GM21526 (cell line): ENCODE measurements at regions not wholly inside any gene's neighbourhood (a gene's known extent, or its start where the extent isn't known, plus 50 kb on each side); places are given as distances from the start of the nearest gene placed in this dataset.

Experiments used
- ATAC-seq: cut with Tn5 transposase; IDR thresholded peaks from one replicate; pipeline ENCODE4 v1.9.1; 2021; ENCODE audit warnings: moderate library complexity; ENCODE audit not compliant: unreplicated experiment, low FRiP score

DNA sequence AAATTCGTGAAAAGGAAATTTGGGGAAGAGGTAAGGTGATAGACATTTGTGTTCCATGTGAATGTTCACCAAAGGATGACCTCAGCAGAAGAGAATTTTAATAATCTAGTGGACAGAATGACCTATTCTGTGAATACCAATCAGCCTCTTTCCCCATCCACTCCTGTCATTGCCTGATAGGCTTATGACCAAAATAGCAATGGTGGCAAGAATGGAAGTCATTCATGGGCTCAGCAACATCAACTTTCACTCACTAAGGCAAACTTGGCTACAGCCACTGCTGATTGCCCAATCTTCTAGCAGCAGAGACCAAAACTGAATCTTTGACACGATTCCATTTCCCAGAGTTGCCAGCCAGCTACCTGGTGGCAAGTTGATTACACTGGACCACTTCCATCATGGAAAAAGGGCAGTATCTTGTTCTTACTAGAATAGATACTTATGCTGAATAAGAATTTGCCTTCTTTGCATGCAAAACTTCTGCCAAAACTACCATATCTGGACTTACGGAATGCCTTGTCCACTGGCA lies 348.7 kb upstream of the PBX1 start:
- no peak for ATAC-seq

DNA sequence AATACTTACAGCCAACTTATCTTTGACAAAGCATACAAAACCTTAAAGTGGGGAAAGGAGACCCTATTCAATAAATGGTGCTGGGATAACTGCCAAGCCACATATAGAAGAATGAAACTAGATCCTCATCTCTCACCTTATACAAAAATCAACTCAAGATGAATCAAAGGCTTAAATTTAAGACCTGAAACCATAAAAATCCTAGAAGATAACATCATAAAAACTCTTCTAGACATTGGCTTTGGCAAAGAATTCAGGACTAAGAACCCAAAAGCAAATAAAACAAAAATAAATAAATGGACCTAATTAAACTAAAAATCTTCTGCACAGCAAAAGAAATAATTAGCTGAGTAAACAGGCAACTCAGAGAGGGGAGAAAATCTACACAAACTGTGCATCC lies 335.6 kb upstream of the PBX1 start:
- ATAC-seq: no peak

DNA sequence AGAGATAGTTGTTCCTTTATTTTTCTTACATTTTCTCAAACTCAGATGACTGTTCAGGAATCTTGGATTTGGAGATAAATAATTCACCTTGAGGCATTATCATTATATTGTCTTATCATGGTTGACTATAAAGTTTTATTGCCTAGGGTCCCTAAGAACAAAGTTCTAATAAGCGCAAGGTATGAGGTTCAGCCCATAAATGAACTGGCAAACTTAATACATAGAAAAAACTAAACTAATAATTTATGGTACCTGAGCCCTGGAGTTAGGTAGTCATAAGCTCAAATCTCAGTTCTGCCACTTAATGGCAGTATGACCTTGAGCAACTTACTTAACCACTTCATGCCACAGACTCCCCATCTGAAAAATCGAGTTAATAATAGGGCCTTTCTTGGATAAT lies 334.0 kb upstream of the PBX1 start:
- no peak for ATAC-seq

DNA sequence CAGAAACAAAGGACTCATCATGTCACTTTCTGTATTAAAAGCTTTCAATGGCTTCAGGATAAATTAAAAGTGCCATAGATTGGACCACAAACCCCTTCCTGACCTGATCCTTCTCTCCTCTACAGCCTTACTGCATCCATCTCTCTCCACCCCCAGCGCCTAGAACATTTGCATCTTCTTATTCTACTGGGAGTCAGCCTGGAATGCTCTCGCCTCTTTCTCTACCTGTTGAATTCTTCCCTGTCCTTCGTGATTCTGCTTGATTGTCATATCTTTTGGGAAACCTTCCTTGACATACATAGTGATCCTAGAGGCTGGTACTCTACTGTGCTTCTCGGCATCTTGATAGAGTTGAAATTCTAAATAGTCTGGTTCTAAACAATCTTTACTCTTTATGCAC lies 332.0 kb upstream of the PBX1 start:
- ATAC-seq: no peak

DNA sequence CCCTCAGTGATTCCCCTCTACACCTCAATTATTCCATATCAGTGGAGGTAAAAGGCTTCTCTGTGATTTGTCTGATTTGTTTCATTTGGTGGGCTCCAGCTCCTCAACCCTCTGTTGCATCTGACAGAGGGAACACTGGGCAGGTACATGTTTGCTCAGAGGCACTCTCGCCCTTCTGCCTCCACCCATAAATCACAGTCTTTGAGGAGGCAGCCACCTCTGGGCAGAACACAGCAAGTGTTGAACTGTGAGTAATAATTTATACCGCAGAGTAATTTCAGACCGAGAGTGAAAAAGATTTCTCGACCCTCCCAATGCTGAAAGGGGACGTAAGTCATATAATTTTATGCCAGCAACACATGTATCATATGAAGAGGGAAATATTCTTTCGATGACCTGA lies 330.1 kb upstream of the PBX1 start:
- no peak for ATAC-seq

DNA sequence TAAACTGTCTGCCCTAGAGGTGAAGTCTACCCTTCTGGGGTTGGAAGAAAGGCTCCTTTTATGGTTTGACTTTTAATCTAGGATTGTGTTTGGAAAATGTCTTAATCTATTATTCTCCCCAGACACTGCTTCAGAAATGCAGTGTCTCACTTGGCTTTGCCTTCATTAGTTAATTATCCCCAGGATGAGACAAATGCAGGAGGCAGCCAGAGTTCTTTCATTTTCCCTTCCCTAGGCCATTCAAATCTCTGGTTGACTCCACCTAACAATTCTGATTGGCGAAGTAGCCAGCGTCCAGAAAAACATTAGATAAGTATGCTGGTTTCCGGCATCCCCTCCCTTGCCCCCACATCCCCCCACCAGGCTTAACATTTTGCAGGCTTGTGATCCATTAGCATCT lies 325.8 kb upstream of the PBX1 start:
- no peak for ATAC-seq

DNA sequence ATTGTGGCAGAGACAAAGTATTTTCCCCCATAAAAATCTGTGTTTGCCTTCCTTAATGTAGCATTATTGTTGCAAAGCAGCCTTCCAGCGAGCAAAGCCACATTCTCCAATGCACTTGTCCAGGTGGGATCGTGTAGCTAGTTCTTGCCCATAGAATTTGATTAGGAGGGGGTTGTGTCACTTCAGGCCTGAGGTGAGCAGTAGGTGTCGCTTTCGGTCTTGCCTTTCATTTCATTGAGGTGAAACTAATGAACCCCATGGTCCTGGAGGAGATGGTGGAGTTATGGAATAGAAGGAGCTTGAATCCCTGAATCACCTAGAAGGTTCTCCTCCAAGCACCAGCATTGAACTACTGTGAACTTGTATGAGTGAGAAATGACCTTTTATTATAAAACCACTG lies 318.9 kb upstream of the PBX1 start:
- no peak for ATAC-seq

DNA sequence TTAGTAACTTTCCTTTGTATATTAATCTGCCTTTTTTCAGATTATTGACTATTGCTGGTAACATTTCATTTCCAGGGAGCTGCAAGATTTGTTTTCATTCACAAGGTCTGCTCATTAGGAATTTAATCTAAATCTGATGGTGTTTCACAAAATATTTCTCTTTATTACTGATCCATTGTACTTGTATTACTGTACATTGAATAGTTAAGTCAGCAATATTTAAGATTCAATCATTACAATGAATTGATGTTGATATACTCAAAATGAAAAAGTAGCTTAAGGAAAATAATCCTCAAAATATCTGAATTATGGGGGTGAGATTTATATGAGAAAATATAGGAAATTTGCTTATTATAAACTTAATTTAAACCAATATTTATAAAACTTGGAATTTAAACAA lies 308.6 kb upstream of the PBX1 start:
- ATAC-seq: no peak

DNA sequence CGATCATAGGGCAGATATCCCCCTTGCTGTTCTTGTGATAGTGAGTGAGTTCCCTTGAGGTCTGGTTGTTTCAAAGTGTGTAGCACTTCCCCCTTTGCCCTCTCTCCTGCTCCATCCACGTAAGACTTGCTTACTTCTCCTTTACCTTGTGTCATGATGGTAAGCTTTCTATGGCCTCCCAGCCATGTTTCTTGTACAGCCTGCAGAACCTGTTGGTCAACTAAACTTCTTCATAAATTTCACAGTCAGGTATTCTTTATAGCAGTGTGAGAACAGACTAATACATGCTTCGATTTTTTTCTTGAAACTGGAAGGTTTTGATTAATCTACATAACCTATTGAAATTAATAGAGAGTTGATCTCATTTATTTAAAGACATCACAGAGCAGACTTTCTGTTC lies 302.5 kb upstream of the PBX1 start:
- ATAC-seq: no peak

DNA sequence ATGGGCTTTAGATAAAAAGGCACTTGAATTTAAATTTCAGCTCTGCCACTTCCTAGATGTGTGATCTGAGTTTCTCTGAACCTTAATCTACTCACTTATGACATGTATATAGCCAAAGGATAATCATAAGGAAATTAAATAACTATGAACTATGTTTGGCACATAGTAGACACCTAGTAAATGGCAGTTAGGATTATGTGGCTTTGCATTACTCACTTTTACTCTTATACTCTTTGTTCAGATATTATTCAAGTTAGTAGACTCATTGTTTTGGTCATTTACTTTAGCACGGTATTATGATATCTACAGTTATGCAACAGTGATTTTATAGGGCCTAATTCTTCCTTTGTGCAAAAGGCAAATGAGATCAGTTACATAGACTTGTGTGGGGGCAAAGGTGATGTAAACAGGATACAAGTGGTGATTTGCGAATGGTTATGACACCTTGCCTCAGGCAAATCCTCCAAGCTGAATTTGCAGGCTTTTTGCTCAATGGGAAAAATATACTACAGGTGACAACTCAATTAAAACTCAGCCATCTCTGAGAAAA lies 297.2 kb upstream of the PBX1 start:
- ATAC-seq: no peak

DNA sequence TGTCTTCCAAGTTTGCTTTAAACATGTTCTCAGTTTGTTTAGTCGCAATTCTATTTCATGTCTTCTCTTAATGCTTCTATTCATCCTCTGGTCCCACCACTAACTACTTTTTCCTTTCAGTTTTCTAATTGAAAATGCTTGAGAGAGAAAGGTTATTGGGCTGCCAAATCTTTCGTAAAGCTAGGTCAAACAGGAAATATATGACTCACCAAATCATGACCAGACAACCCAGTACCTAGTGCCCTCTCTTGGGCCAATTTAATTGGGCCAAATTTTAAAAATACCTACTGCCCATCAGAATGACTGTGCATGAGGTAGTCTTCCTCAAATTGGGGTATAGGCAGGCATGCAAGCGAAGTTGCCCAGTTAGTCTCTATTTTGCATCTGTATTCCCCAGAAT lies 295.4 kb upstream of the PBX1 start:
- ATAC-seq: no peak

DNA sequence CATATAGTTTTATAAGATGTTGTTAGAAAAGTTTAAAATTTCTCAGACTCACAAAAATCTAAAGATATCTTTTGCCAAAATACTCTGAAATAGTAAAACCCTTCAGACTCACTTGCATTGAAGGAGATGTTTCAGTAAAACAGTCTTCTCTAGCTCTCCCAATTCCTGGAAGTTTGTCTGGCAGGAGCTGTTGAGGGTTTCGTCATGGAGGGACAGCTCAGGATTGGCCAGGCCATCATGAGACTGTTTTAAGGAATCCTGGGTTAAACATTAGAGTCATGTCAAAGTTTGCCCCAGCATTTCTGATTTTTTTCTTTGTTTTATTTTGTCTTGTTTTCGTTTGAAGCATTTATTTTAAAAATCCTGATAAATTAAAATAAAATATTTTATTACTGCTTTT lies 293.8 kb upstream of the PBX1 start:
- no peak for ATAC-seq

DNA sequence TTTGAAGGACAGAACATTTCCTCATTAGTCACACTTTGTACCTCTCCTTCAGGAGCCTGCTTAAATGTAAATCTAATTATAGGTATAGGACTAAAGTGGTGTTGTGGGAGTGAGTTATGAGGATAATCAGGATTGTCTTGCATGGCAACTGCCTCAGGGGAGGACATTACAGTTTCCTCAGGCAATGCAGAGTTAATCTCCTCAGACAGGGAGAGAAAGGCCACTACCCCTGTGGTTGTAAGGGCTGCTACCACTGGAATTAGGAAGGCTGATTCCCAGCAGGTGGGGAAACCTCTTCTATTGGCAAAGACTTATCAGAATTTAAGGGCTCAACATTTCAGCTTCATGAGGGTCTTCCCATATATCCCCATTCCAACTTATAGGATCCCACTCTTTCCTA lies 286.8 kb upstream of the PBX1 start:
- no peak for ATAC-seq

DNA sequence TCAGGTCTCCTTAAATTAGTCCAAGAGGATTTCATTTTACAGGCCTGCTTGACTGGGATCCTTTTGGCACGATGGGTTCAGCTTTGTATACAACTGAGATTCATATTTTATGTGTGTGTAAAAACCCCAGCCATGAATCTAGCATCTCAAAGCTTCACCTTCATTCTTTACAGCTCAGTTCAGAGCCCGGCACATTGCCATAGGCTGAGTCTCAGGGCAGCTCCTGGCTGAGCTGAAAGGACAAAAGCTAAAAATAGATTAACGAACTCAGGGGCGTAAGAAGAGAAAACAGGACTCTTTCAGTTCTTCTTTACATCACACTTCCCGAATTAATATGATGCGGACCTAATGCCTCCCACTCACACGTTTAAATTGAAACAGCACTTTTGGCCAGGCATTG lies 262.8 kb upstream of the PBX1 start:
- ATAC-seq: no peak

DNA sequence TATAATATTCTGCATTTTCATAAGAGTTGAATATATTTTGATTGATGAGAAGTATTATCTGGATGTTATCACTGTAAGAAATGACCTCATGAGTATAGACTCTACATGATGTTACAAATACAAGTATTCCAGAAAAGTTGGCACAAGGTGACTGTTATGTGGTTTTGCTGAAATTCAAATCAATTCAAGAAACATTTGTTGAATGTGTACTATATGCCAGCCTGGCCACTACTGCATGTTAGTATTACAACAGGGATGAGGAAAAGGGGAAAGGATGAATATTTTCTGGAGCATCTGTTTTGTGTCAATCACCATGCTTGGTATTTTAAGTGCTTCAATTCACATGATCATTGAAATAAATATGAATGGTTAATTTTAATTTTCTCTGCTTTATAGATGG lies 250.9 kb upstream of the PBX1 start:
- ATAC-seq: no peak

DNA sequence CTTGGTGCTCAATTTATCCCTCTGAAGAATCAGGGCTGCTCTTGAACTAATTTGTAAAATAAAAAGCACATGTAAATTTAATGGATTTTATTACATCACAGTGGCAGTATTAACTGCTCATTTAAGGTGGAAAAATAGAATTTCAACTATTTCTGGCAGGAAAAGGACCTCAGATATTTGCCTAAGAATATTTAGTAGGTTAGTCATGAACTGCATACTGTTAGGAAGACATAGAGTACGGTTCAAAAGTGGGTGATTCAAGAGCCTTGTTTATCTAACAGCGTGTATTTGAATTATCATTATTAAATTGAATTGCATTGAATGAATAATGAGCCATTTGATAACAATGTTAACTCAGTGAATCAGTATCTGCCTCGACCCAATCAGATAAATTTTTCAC lies 248.8 kb upstream of the PBX1 start:
- no peak for ATAC-seq

DNA sequence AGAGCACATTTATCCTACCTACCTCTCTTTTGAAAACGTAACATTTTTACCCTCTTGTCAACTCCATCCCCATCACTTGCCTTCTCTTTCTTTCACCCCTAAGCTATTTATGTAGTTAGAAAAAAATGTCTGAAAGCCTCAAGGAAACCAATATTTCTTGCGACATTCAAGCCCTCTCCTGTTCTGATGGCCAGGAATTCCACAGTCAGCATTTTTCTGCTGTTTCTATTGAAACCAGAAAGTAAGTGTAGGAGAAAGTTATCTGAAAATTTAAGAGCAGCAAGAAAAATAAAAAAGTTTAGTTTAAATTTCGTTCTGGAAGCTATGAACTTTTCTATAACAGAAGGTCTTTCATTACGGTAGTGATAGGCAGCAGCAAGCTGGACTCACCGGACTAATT lies 247.6 kb upstream of the PBX1 start:
- no peak for ATAC-seq

DNA sequence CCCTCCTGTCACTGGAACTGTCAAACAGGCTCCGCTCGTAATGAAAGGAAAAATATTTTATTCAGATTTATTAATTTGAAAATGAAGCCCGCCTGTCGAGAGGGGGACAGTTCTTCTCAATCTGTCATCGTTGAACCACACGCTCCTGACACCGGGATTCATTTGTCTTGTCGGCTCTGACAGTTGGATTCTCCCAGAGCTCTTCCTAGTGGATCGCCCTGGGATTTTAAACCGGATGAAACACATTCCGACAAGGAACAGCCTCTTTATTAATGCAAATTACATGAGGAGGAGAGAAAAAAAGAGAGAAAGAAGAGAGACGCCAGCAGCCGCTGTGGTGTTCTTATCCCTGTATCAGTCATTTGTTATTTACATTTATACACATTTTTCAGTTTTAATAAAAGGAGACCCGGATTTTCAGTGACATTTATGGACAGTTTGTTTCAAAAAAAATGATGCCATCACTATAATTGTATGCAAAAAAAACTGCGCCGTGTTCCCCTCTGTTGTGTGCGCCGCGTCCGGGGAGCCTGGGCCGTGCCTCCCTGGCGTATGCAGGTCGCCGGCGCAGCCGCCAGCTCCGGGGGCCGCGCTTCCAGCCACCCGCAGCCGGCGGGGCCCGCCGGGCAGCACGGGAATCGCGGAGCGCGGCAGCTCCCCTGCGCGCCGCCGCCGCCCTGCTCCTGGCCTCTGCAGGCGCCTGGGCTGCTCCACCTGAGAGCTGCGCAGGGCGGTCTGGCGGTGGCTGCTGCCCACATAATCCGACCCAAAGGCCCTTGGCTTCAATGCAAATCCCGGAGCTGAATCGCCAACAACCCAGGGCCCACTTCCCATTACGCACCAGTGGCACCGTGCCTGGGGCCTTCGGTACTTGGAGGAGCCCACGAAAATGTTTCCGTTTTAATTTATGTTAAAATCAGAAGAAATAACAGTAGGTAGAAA lies 237.9 kb upstream of the PBX1 start:
- no peak for ATAC-seq

DNA sequence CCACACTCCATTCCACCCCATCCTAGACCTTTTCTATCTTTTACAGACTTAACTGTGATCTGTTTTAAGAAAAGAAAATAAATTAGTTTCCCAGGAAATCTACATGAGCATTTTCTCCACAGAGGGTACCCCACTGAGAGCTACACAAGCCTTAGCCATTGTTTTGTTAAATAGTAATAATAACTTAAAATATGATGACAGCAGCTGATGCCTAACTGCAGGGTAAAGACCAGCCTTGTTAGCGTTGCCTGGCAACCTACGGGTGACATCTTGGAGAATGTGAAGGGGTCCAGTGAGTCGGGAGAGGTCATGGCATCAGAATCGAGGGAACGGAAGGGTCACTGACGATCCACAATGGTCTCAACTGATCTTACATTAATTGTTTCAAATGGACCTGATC lies 233.2 kb upstream of the PBX1 start:
- ATAC-seq: no peak

DNA sequence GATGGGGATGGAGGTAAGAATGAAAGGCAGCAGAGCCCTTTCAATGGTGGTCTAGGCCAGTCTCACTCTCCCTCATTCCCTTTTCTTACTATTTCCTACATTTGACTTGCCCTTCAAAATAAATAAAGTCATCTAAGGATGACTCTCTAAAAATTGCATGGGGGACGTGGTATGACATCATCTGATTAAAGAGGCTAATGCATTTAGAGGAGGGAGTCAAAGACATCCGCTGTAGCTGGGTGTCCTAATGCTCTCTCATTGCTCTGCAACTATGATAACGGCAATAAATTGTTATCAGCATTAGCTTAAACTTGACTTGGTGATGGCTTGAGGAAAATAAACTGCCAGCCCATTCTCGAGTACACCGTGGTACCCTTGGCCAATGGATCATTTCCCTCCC lies 225.6 kb upstream of the PBX1 start:
- ATAC-seq: no peak

DNA sequence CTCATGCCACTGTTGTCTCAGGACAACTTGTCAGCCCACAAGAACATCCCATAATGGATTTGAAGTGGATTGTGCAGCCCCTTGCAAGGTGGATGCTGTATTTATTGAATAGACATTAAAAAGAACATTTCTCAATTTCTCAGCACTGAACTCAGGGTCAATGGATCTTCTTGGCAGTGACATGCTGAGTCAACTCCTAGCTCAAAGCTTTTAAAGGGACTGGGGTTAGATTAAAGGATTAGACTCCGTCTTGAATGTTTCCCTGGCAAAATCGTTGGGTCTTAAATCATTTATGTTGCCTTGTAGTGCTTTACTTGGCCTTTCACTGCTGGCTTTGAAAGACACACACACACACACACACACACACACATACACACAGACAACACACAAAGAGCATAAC lies 221.6 kb upstream of the PBX1 start:
- no peak for ATAC-seq

DNA sequence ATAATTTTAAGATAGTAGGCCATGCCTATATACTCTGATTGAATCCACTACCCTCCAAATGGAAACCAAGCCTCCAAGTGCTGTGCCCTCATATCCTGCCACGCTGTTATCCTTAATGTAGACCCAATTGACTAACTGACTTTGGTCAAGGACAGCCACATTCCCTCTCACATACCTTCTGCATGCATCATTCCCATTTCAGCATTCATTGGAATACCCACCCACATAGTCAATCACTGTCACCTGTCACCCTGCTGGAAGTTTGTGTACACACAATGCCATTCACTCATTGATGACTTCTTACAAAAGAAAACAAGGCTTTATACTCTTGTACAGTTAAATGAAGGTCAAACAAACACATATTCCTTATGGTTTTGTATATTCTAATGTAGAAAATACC lies 221.1 kb upstream of the PBX1 start:
- no peak for ATAC-seq
